Central memory CD4-positive, alpha-beta T cell (primary cell): ENCODE measurements at regions not wholly inside any gene's neighbourhood (a gene's known extent, or its start where the extent isn't known, plus 50 kb on each side); places are given as distances from the start of the nearest gene placed in this dataset.
"Not testable (repeated sequence)": the region's sequence is repeated elsewhere in the genome, so short reads cannot be mapped to it uniquely, and the experiment has no call there.

Experiments
- DNase-seq: peaks from one replicate; pipeline ENCODE4 v3.0.0; 2022

GRCh38 chr7:114364151-114364550 is 50.5 kb upstream of the FOXP2 start:
- no peak for DNase-seq

GRCh38 chr7:114363292-114363691 is 51.3 kb upstream of the FOXP2 start:
- DNase-seq = no peak

GRCh38 chr7:114358911-114359310 is 55.7 kb upstream of the FOXP2 start:
- no peak for DNase-seq

- DNase-seq = no peak
Observed at GRCh38 chr7:114356133-114356532, 58.5 kb upstream of the FOXP2 start.

GRCh38 chr7:114354306-114354705 is 60.3 kb upstream of the FOXP2 start:
- no peak for DNase-seq

- no peak for DNase-seq
Observed at GRCh38 chr7:114345494-114345893, 69.1 kb upstream of the FOXP2 start.

GRCh38 chr7:114343949-114344708 is 70.5 kb upstream of the FOXP2 start:
- DNase-seq = no peak

- DNase-seq = no peak
Observed at GRCh38 chr7:114342431-114343179, 72.0 kb upstream of the FOXP2 start.

- DNase-seq = no peak
Observed at GRCh38 chr7:114341648-114342047, 73.0 kb upstream of the FOXP2 start.

GRCh38 chr7:114334989-114335388 is 79.6 kb upstream of the FOXP2 start:
- no peak for DNase-seq

- not testable (repeated sequence) for DNase-seq
Observed at GRCh38 chr7:114329458-114329857, 85.2 kb upstream of the FOXP2 start.

- DNase-seq = no peak
Observed at GRCh38 chr7:114317450-114318098, 97.0 kb upstream of the FOXP2 start.

GRCh38 chr7:114312649-114313048 is 102.0 kb upstream of the FOXP2 start:
- DNase-seq = no peak

GRCh38 chr7:114310345-114311110 is 104.1 kb upstream of the FOXP2 start:
- DNase-seq = no peak

GRCh38 chr7:114309729-114310128 is 104.9 kb upstream of the FOXP2 start:
- DNase-seq = no peak

- DNase-seq = no peak
Observed at GRCh38 chr7:114303301-114303700, 111.3 kb upstream of the FOXP2 start.

- no peak for DNase-seq
Observed at GRCh38 chr7:114302858-114303257, 111.8 kb upstream of the FOXP2 start.

GRCh38 chr7:114298011-114298410 is 116.6 kb upstream of the FOXP2 start:
- no peak for DNase-seq

- DNase-seq = no peak
Observed at GRCh38 chr7:114297121-114297520, 117.5 kb upstream of the FOXP2 start.

- no peak for DNase-seq
Observed at GRCh38 chr7:114295522-114295921, 119.1 kb upstream of the FOXP2 start.

GRCh38 chr7:114294036-114294435 is 120.6 kb upstream of the FOXP2 start:
- DNase-seq = no peak

GRCh38 chr7:114293289-114294012 is 121.2 kb upstream of the FOXP2 start:
- DNase-seq = no peak
